SK-N-SH treated with all-trans-retinoic acid at 6 μM for 48 hours (cell line): ENCODE measurements at regions not wholly inside any gene's neighbourhood (a gene's known extent, or its start where the extent isn't known, plus 50 kb on each side); places are given as distances from the start of the nearest gene placed in this dataset.

Experiments
- ATAC-seq: fragments of 200-7000 bp; cut with Tn5 transposase; 3 replicates; pipeline ENCODE4 v1.9.1; 2020; ENCODE audit warnings: mild to moderate bottlenecking, moderate library complexity
- ARNTL ChIP-seq: fragments of 450-650 bp; formaldehyde crosslinking; IDR thresholded peaks from 2 replicates; pipeline ENCODE4 v1.5.0; 2020; ENCODE audit warnings: low read depth, mild to moderate bottlenecking, moderate library complexity, borderline replicate concordance
- BACH2 ChIP-seq: fragments of 250-450 bp; sonication (Bioruptor Pico); IDR thresholded peaks from 2 replicates; pipeline ENCODE4 v1.9.0; 2021; ENCODE audit warnings: mild to moderate bottlenecking, borderline replicate concordance
- CREB5 ChIP-seq: fragments of 250-450 bp; sonication (Bioruptor Pico); IDR thresholded peaks from 2 replicates; pipeline ENCODE4 v1.5.1; 2020; ENCODE audit warnings: low read depth, mild to moderate bottlenecking, moderate library complexity
- CSDC2 ChIP-seq: fragments of 250-450 bp; sonication (Bioruptor Pico); IDR thresholded peaks from 2 replicates; pipeline ENCODE4 v1.5.0; 2020; ENCODE audit warnings: mild to moderate bottlenecking, moderate library complexity
- CSRNP3 ChIP-seq: fragments of 250-450 bp; sonication (Bioruptor Pico); IDR thresholded peaks from 2 replicates; pipeline ENCODE4 v1.5.1; 2021; ENCODE audit warnings: mild to moderate bottlenecking, moderate library complexity
- ESRRG ChIP-seq: fragments of 250-450 bp; sonication (Bioruptor Pico); IDR thresholded peaks from 2 replicates; pipeline ENCODE4 v1.6.1; 2021; ENCODE audit warnings: mild to moderate bottlenecking
- ISL1 ChIP-seq: fragments of 250-450 bp; sonication (Bioruptor Pico); IDR thresholded peaks from 2 replicates; pipeline ENCODE4 v2.1.2; 2022; ENCODE audit warnings: mild to moderate bottlenecking, moderate library complexity
- OSR1 ChIP-seq: fragments of 250-450 bp; sonication (Bioruptor Pico); IDR thresholded peaks from 2 replicates; pipeline ENCODE4 v1.8.0; 2022; ENCODE audit warnings: moderate library complexity, mild to moderate bottlenecking, inconsistent platforms
- PATZ1 ChIP-seq: fragments of 250-450 bp; sonication (Bioruptor Pico); IDR thresholded peaks from 2 replicates; pipeline ENCODE4 v1.8.0; 2020; ENCODE audit warnings: mild to moderate bottlenecking, moderate library complexity, borderline replicate concordance
- POU6F1 ChIP-seq: fragments of 250-450 bp; sonication (Bioruptor Pico); IDR thresholded peaks from 2 replicates; pipeline ENCODE4 v1.8.0; 2021; ENCODE audit warnings: low read depth, mild to moderate bottlenecking, moderate library complexity, borderline replicate concordance
- PPARA ChIP-seq: fragments of 250-450 bp; sonication (Bioruptor Pico); IDR thresholded peaks from 2 replicates; pipeline ENCODE4 v1.5.0; 2020; ENCODE audit warnings: mild to moderate bottlenecking, borderline replicate concordance
- RARB ChIP-seq: fragments of 250-450 bp; sonication (Bioruptor Pico); IDR thresholded peaks from 2 replicates; pipeline ENCODE4 v1.8.0; 2021; ENCODE audit warnings: mild to moderate bottlenecking, moderate library complexity
- TCF4 ChIP-seq: fragments of 250-450 bp; sonication (Bioruptor Pico); IDR thresholded peaks from 2 replicates; pipeline ENCODE4 v1.8.0; 2021; ENCODE audit warnings: mild to moderate bottlenecking, moderate library complexity, borderline replicate concordance
- TOX ChIP-seq: fragments of 250-450 bp; sonication (Bioruptor Pico); IDR thresholded peaks from 2 replicates; pipeline ENCODE4 v1.8.0; 2021; ENCODE audit warnings: mild to moderate bottlenecking, moderate library complexity, borderline replicate concordance
- ZFP3 ChIP-seq: fragments of 250-450 bp; sonication (Bioruptor Pico); IDR thresholded peaks from 2 replicates; pipeline ENCODE4 v1.5.0; 2020; ENCODE audit warnings: mild to moderate bottlenecking, moderate library complexity
- ZNF565 ChIP-seq: fragments of 450-650 bp; formaldehyde crosslinking; conservative IDR thresholded peaks from 2 replicates; pipeline ENCODE4 v1.5.0; 2020; ENCODE audit warnings: low read depth, mild to moderate bottlenecking, moderate library complexity
- ZNF70 ChIP-seq: fragments of 450-650 bp; formaldehyde crosslinking; IDR thresholded peaks from 2 replicates; pipeline ENCODE4 v1.5.0; 2020; ENCODE audit warnings: mild to moderate bottlenecking, moderate library complexity
- ZNF8 ChIP-seq: fragments of 450-650 bp; formaldehyde crosslinking; IDR thresholded peaks from 2 replicates; pipeline ENCODE4 v1.5.0; 2020; ENCODE audit warnings: mild to moderate bottlenecking, moderate library complexity

GRCh38 chr16:86062271-86062965 is 163.5 kb downstream of the IRF8 start (continued):
- TF ChIP-seq POU6F1 (no peak), ISL1 (no peak)

GRCh38 chr16:86063760-86064405 is 164.9 kb downstream of the IRF8 start:
- ATAC-seq, result no peak
- TF ChIP-seq PATZ1 (CRISPR knock-in tag) (no peak), OSR1 (CRISPR knock-in tag) (no peak), ARNTL (CRISPR knock-in tag) (no peak), BACH2 (CRISPR knock-in tag) (no peak), ZNF8 (CRISPR knock-in tag) (no peak), CSRNP3 (no peak), CREB5 (CRISPR knock-in tag) (no peak), RARB (no peak), POU6F1 (no peak), ZNF565 (CRISPR knock-in tag) (no peak), TCF4 (CRISPR knock-in tag) (no peak), PPARA (no peak)

- no peak for ATAC-seq
- no peak for TF ChIP-seq ARNTL (CRISPR knock-in tag)
- no peak for TF ChIP-seq CSDC2 (CRISPR knock-in tag)
- no peak for TF ChIP-seq ZNF70 (CRISPR knock-in tag)
- TF ChIP-seq ISL1, result no peak
- TF ChIP-seq TCF4 (CRISPR knock-in tag), result no peak
- TF ChIP-seq ESRRG (CRISPR knock-in tag), result no peak
These were observed 165.7 kb downstream of the IRF8 start for GRCh38 chr16:86064431-86065250.

- no peak for ATAC-seq
- TF ChIP-seq OSR1 (CRISPR knock-in tag), result no peak
- no peak for TF ChIP-seq PATZ1 (CRISPR knock-in tag)
- no peak for TF ChIP-seq ISL1
- no peak for TF ChIP-seq TOX (CRISPR knock-in tag)
- no peak for TF ChIP-seq POU6F1
- no peak for TF ChIP-seq ZFP3 (CRISPR knock-in tag)
- TF ChIP-seq CREB5 (CRISPR knock-in tag), result no peak
- TF ChIP-seq PPARA, result no peak
These were observed 166.7 kb downstream of the IRF8 start for GRCh38 chr16:86065711-86066110.
